Heart left ventricle (tissue), 13 donors: ENCODE measurements at regions not wholly inside any gene's neighbourhood (a gene's known extent, or its start where the extent isn't known, plus 50 kb on each side); places are given as distances from the start of the nearest gene placed in this dataset.

Source experiments
- POLR2A ChIP-seq, 2 donors: fragments of 450-650 bp; IDR thresholded peaks; one replicate each; pipeline ENCODE4 v1.6.1; 2017; ENCODE audit warnings: antibody characterized with exemption in 2 of 2, mild to moderate bottlenecking in 2 of 2, moderate library complexity in 2 of 2
- TF ChIP-seq, protein P1 (sequence below), 12 donors: fragments of 200-600 bp; sonication (generic) in 4 of 12; IDR thresholded peaks; one replicate each; pipeline versions ENCODE4 v1.5.0 to v1.8.0; 2018 to 2022; ENCODE audit warnings: antibody characterized with exemption in 12 of 12, mild to moderate bottlenecking in 5 of 12
- donor health status: ischemic (EF 13 %, LVEDD 7.1; RV severe dilation, severe dysfunction).
- donor health status: DM: no; HTN: yes; CAD: no.
- donor health status: DM: no; HTN: no; CAD: no.
- donor health status: ischemic (EF 25% LVEDD 6.9; RV normal size, moderate dysfunction).
- donor health status: ischemic (EF 25% LVEDD 5.7; RV mildly dilated, moderate dysfunction).
- donor health status: ischemic (EF 35%, LVEDD 5.7; RV mildly dilated, moderate dysfunction).
- donor health status: nonischemic (EF 11% LVEDD 7.7; RV severe dilation, severe dysfunction).
- donor health status: DM: yes; HTN: yes; CAD: no.
- donor health status: PGD.
- donor health status: ischemic (EF 29% LVEDD 5.4; RV normal size, mild dysfunction).
- donor health status: nonischemic (EF 23%, LVEDD 6.1; RV moderate dilation, normal function).

- TF ChIP-seq, protein P1, sequence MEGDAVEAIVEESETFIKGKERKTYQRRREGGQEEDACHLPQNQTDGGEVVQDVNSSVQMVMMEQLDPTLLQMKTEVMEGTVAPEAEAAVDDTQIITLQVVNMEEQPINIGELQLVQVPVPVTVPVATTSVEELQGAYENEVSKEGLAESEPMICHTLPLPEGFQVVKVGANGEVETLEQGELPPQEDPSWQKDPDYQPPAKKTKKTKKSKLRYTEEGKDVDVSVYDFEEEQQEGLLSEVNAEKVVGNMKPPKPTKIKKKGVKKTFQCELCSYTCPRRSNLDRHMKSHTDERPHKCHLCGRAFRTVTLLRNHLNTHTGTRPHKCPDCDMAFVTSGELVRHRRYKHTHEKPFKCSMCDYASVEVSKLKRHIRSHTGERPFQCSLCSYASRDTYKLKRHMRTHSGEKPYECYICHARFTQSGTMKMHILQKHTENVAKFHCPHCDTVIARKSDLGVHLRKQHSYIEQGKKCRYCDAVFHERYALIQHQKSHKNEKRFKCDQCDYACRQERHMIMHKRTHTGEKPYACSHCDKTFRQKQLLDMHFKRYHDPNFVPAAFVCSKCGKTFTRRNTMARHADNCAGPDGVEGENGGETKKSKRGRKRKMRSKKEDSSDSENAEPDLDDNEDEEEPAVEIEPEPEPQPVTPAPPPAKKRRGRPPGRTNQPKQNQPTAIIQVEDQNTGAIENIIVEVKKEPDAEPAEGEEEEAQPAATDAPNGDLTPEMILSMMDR (IDR thresholded peaks at IDR 0.05) = no peak
- no peak for TF ChIP-seq POLR2A (IDR thresholded peaks at IDR 0.05)
Observed at GRCh38 chr7:156434706-156435105, 205.9 kb upstream of the RNF32 start.
